H9 (cell line): ENCODE measurements at regions not wholly inside any gene's neighbourhood (a gene's known extent, or its start where the extent isn't known, plus 50 kb on each side); places are given as distances from the start of the nearest gene placed in this dataset.

Experiments used
- DNase-seq: peaks from one replicate; pipeline ENCODE4 v3.0.0-alpha.2; 2017
- H2AFZ ChIP-seq: one replicate; pipeline ENCODE4 v1.6.1; 2013; ENCODE audit warnings: mild to moderate bottlenecking, low read length, control low read depth, moderate library complexity
- H2AK5ac ChIP-seq: 2 replicates; pipeline ENCODE4 v1.6.1; 2013; ENCODE audit warnings: low read length, control low read depth, mixed read lengths; ENCODE audit not compliant: insufficient read length
- H2BK120ac ChIP-seq: one replicate; pipeline ENCODE4 v1.6.1; 2013; ENCODE audit warnings: low read depth, mild to moderate bottlenecking, low read length, control low read depth, inconsistent platforms; ENCODE audit not compliant: poor library complexity, severe bottlenecking
- H2BK12ac ChIP-seq: 2 replicates; pipeline ENCODE4 v1.6.1; 2013; ENCODE audit warnings: low read length, control low read depth, mixed read lengths, low read depth; ENCODE audit not compliant: insufficient read length
- H2BK15ac ChIP-seq: 2 replicates; pipeline ENCODE4 v1.6.1; 2013; ENCODE audit warnings: low read depth, low read length, control low read depth
- H2BK20ac ChIP-seq: one replicate; pipeline ENCODE4 v1.6.1; 2013; ENCODE audit warnings: low read depth, mild to moderate bottlenecking, low read length, control low read depth, inconsistent platforms; ENCODE audit not compliant: poor library complexity, severe bottlenecking
- H2BK5ac ChIP-seq: 2 replicates; pipeline ENCODE4 v1.6.1; 2013; ENCODE audit warnings: low read length, control low read depth, mixed read lengths; ENCODE audit not compliant: insufficient read length
- H3K14ac ChIP-seq: 2 replicates; pipeline ENCODE4 v1.6.1; 2013; ENCODE audit warnings: low read length, control low read depth; ENCODE audit not compliant: insufficient read depth
- H3K18ac ChIP-seq: 2 replicates; pipeline ENCODE4 v1.6.1; 2013; ENCODE audit warnings: low read depth, mild to moderate bottlenecking, mixed read lengths, low read length, control low read depth; ENCODE audit not compliant: insufficient read length
- H3K23ac ChIP-seq: 2 replicates; pipeline ENCODE4 v1.6.1; 2013; ENCODE audit warnings: low read length, control low read depth, mixed read lengths, low read depth; ENCODE audit not compliant: insufficient read length
- H3K23me2 ChIP-seq: 2 replicates; pipeline ENCODE4 v1.6.1; 2013; ENCODE audit warnings: low read depth, mild to moderate bottlenecking, mixed read lengths, low read length, control low read depth; ENCODE audit not compliant: insufficient read length, poor library complexity, severe bottlenecking
- H3K27ac ChIP-seq: 2 replicates; pipeline ENCODE4 v1.5.1; 2013; ENCODE audit warnings: low read length, control low read depth, mixed read lengths, low read depth; ENCODE audit not compliant: insufficient read length
- H3K27me3 ChIP-seq: 2 replicates; pipeline ENCODE4 v1.6.1; 2013; ENCODE audit warnings: low read length, control low read depth, inconsistent platforms; ENCODE audit not compliant: insufficient read depth
- H3K4ac ChIP-seq: 2 replicates; pipeline ENCODE4 v1.6.1; 2013; ENCODE audit warnings: low read depth, mild to moderate bottlenecking, control low read depth, inconsistent platforms, low read length, moderate library complexity
- H3K4me1 ChIP-seq: 2 replicates; pipeline ENCODE4 v1.6.1; 2013; ENCODE audit warnings: low read length, control low read depth, inconsistent platforms; ENCODE audit not compliant: insufficient read depth
- H3K4me2 ChIP-seq: 2 replicates; pipeline ENCODE4 v1.6.1; 2013; ENCODE audit warnings: low read length, control low read depth, mixed read lengths; ENCODE audit not compliant: insufficient read length, insufficient read depth
- H3K56ac ChIP-seq: 2 replicates; pipeline ENCODE4 v1.6.1; 2013; ENCODE audit warnings: low read depth, mild to moderate bottlenecking, mixed read lengths, low read length, control low read depth; ENCODE audit not compliant: insufficient read length
- H3K79me1 ChIP-seq: 2 replicates; pipeline ENCODE4 v1.6.1; 2013; ENCODE audit warnings: low read depth, mild to moderate bottlenecking, moderate library complexity, low read length, control low read depth, inconsistent platforms; ENCODE audit not compliant: insufficient read depth, poor library complexity, severe bottlenecking
- H3K79me2 ChIP-seq: 2 replicates; pipeline ENCODE4 v1.6.1; 2013; ENCODE audit warnings: low read length, control low read depth, inconsistent platforms; ENCODE audit not compliant: insufficient read depth
- H3K9ac ChIP-seq: 2 replicates; pipeline ENCODE4 v1.6.1; 2013; ENCODE audit warnings: low read length, control low read depth, mixed read lengths; ENCODE audit not compliant: insufficient read length; ENCODE audit errors: extremely low read depth
- H3K9me3 ChIP-seq: one replicate; pipeline ENCODE4 v1.6.1; 2013; ENCODE audit warnings: low read depth, low read length, inconsistent platforms; ENCODE audit not compliant: control insufficient read depth
- H3T11ph ChIP-seq: one replicate; pipeline ENCODE4 v1.6.1; 2013; ENCODE audit warnings: mild to moderate bottlenecking, low read length, control low read depth, inconsistent platforms
- H4K20me1 ChIP-seq: one replicate; pipeline ENCODE4 v1.6.1; 2013; ENCODE audit not compliant: control insufficient read depth, insufficient read length, insufficient read depth
- H4K5ac ChIP-seq: 2 replicates; pipeline ENCODE4 v1.6.1; 2013; ENCODE audit warnings: low read depth, mild to moderate bottlenecking, mixed read lengths, low read length, control low read depth; ENCODE audit not compliant: insufficient read length
- H4K8ac ChIP-seq: replicated peaks from 2 replicates; pipeline ENCODE4 v1.6.1; 2013; ENCODE audit warnings: low read length, control low read depth, mixed read lengths, low read depth; ENCODE audit not compliant: insufficient read length
- H4K91ac ChIP-seq: 2 replicates; pipeline ENCODE4 v1.6.1; 2013; ENCODE audit warnings: low read depth, mild to moderate bottlenecking, moderate library complexity, mixed read lengths, low read length, control low read depth; ENCODE audit not compliant: insufficient read length
- H3K27ac Mint-ChIP-seq, 3 experiments: 2 replicates in 2 of 3; 3 replicates in 1 of 3; pipeline ENCODE4 v1.8.0; 2020 to 2021; ENCODE audit warnings: mixed read lengths in 3 of 3, mild to moderate bottlenecking in 1 of 3, moderate library complexity in 1 of 3
- H3K27me3 Mint-ChIP-seq: 2 replicates; pipeline ENCODE4 v1.8.0; 2021; ENCODE audit warnings: low read depth, mild to moderate bottlenecking, moderate library complexity, mixed read lengths
- H3K36me3 Mint-ChIP-seq, 3 experiments: 2 replicates in 2 of 3; 3 replicates in 1 of 3; pipeline ENCODE4 v1.8.0; 2020 to 2021; ENCODE audit warnings: low read depth in 3 of 3, mixed read lengths in 3 of 3; ENCODE audit not compliant: insufficient read depth in 1 of 3
- H3K4me1 Mint-ChIP-seq, 2 experiments: 2 replicates each; pipeline ENCODE4 v1.8.0; 2020; ENCODE audit warnings: mixed read lengths in 2 of 2
- H3K4me3 Mint-ChIP-seq, 2 experiments: 2 replicates in 1 of 2; 3 replicates in 1 of 2; pipeline ENCODE4 v1.8.0; 2020 to 2021; ENCODE audit warnings: mild to moderate bottlenecking in 2 of 2, mixed read lengths in 2 of 2, moderate library complexity in 1 of 2
- H3K9me3 Mint-ChIP-seq, 2 experiments: 2 replicates in 1 of 2; 3 replicates in 1 of 2; pipeline ENCODE4 v1.8.0; 2020; ENCODE audit warnings: mild to moderate bottlenecking in 2 of 2, mixed read lengths in 2 of 2, moderate library complexity in 1 of 2
- CTCF ChIP-seq: fragments of 200-600 bp; sonication (generic); conservative IDR thresholded peaks from 3 replicates; pipeline ENCODE4 v1.8.0; 2021; ENCODE audit warnings: antibody characterized with exemption, mild to moderate bottlenecking
- WGBS: extraction: QIAGEN DNeasy Blood & Tissue Kit; methylation state at CpG from one replicate; pipeline ENCODE4 v1.1.7; 2013; ENCODE audit warnings: missing lambda C conversion rate, low lambda C conversion rate, mixed read lengths; ENCODE audit not compliant: insufficient read length; ENCODE audit errors: extremely low coverage; 5-methylcytosine and 5-hydroxymethylcytosine counted together

DNA sequence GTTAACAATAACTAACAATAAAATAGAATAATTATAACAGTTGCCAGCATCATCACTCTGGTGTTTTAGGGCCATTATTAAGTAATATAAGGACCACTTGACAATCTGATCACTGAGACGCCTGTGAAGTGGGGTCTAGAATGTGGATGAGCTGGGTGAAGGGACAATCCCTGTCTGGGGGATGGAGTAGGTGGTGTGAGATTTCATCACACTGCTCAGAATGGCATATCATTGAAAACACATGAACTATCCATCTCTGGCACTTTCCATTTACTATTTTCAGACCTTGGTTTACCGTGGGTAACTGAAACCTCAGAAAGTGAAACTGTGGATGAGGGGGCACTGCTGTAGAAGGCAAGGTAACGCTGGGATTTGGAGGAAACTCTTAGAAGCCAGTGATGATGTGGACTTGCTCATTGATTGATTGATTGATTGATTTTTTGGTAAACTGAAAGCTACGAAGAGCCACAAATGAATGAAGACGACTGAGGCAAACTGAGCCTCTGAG lies 204.4 kb upstream of the TWIST2 start:
- H3K27ac ChIP-seq: no peak overlapping the region
- WGBS: no CpG with 5 or more reads among the region's 5 CpGs

More for the DNA sequence above, 204.4 kb upstream of the TWIST2 start:
- Histone ChIP-seq H3K79me1 (no peaks in the 10 kb centered on the region), H3K4me2 (no peak overlapping the region), H3K14ac (no peak overlapping the region), H3K4me1 (no peaks in the 10 kb centered on the region), H2BK120ac (no peak overlapping the region), H3K9me3 (no peaks in the 10 kb centered on the region), H3K23me2 (no peaks in the 10 kb centered on the region), H4K91ac (no peak overlapping the region), H2BK5ac (no peak overlapping the region), H3K79me2 (no peaks in the 10 kb centered on the region), H3K56ac (no peak overlapping the region), H4K5ac (no peak overlapping the region), H3K9ac (no peak overlapping the region), H2BK15ac (no peak overlapping the region), H3T11ph (no peak overlapping the region), H4K8ac (no peak overlapping the region), H2BK20ac (no peak overlapping the region), H2AFZ (no peak overlapping the region), H2AK5ac (no peak overlapping the region), H4K20me1 (no peaks in the 10 kb centered on the region), H3K27me3 (no peaks in the 10 kb centered on the region), H2BK12ac (no peak overlapping the region), H3K23ac (no peak overlapping the region), H3K4ac (no peak overlapping the region), H3K18ac (no peak overlapping the region)
- H3K27me3 Mint-ChIP-seq: peaks cover 11% of the 10 kb centered on the region
- no peaks in the 10 kb centered on the region for H3K36me3 Mint-ChIP-seq
- no peaks in the 10 kb centered on the region for H3K4me1 Mint-ChIP-seq
- H3K9me3 Mint-ChIP-seq: no peaks in the 10 kb centered on the region
- no peak for TF ChIP-seq CTCF
- DNase-seq: no peak
- no peak overlapping the region for H3K4me3 Mint-ChIP-seq
- H3K27ac Mint-ChIP-seq: no peak overlapping the region
